Hepatocyte (in vitro differentiated cells): ENCODE measurements at regions not wholly inside any gene's neighbourhood (a gene's known extent, or its start where the extent isn't known, plus 50 kb on each side); places are given as distances from the start of the nearest gene placed in this dataset.

Experiments
- CTCF ChIP-seq: fragments of 200-600 bp; sonication (generic); IDR thresholded peaks from 2 replicates; pipeline ENCODE4 v1.5.1; 2016; ENCODE audit warnings: antibody characterized with exemption, mild to moderate bottlenecking; ENCODE audit not compliant: poor library complexity
- EZH2phosphoT487 ChIP-seq: fragments of 200-600 bp; sonication (generic); IDR thresholded peaks from one replicate; pipeline ENCODE4 v1.6.1; 2018; ENCODE audit warnings: antibody characterized with exemption, mild to moderate bottlenecking, low read depth, moderate library complexity; ENCODE audit not compliant: unreplicated experiment, severe bottlenecking

GRCh38 chr5:34476941-34477565 is 179.1 kb upstream of the RAI14 start:
- TF ChIP-seq CTCF = no peak
- no peak for TF ChIP-seq EZH2phosphoT487
